ENCODE measurements at regions not wholly inside any gene's neighbourhood (a gene's known extent, or its start where the extent isn't known, plus 50 kb on each side); places are given as distances from the start of the nearest gene placed in this dataset.

- DNase-seq (ENCODE audit: extremely low read depth in 1 of 2, low read depth in 1 of 2), result no peak
Observed at GRCh38 chr16:47973552-47973951, 182.2 kb downstream of the ABCC12 start.

- no peak for DNase-seq (ENCODE audit: extremely low read depth in 1 of 2, low read depth in 1 of 2)
Observed at GRCh38 chr16:47972246-47972985, 183.4 kb downstream of the ABCC12 start.

DNA sequence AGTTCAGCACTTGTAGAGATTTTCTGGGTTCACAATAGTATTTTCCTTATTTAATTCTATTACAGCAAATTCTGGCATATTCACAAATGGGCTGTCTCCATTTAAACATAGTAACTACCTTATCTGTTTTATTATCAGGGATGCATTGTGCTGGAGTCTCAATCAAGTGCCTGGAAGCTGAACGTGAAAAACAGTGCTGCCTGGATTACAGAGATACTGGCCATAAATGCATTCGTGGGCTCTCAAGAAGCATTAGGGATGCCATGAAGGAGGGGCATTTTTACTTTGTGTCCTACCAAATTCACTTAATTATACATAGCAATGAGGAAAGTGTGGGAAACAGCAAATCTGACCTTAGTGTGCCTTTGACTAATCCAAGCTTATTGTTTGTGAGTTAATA lies 184.6 kb downstream of the ABCC12 start:
- DNase-seq (ENCODE audit: extremely low read depth in 1 of 2, low read depth in 1 of 2), result no peak

DNA sequence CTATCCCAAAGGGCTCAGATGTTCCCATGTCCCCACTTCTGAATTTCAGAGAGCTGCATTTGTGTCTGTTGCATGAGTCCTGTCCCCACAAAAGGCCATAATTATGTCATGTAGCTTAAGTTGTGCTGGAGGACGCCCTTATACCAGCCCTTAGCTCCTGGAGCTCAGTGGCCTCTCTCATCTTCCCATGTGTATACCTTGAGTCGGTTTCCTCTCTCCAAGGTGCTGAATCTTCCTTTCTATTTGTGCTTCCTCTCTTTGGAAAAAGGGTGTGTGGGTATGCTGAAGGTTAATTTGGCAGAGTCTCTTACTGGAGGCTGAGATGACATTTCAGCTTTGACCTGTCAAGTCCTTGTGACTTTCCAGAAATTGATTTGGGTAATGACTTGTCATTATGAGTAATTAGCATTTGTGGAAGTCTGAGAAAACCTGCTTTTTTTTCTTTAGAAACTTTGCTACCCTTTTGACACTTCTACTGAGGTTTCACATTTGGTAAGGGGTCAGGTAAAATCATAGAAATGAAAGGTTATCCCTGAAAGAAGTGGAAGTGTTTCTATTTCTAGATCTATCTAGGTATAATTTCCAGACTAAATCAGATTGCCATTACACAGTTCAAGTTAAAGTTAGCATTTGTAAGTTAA lies 185.4 kb downstream of the ABCC12 start:
- DNase-seq (ENCODE audit: extremely low read depth in 1 of 2, low read depth in 1 of 2), result no peak

- no peak for DNase-seq (ENCODE audit: extremely low read depth in 1 of 2, low read depth in 1 of 2)
Observed at GRCh38 chr16:47967374-47967773, 188.4 kb downstream of the ABCC12 start.

DNA sequence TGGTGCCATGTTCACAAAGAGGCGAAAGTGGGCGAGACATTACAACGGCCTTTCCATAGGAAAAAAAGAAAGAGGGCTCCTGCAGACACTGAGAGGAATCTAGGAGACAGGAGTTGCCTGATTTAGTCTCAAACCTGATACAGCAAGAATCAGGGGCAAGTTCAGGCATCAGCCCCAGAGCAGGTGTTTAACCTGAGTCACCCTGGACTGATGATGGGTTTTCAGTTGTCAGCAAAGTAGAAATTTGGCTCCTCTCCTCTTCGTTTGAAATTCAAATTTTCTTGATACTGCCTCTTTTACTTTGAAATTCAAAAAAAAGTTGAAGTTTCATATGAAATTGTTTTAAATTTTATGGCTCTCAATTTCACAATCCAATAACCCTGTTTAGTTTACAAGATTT lies 189.5 kb downstream of the ABCC12 start:
- DNase-seq (ENCODE audit: extremely low read depth in 1 of 2, low read depth in 1 of 2), result no peak

- no peak for DNase-seq (ENCODE audit: extremely low read depth in 1 of 2, low read depth in 1 of 2)
Observed at GRCh38 chr16:47965439-47965838, 190.4 kb downstream of the ABCC12 start.

GRCh38 chr16:47958726-47959125 lies 197.1 kb downstream of the ABCC12 start:
- no peak for DNase-seq (ENCODE audit: extremely low read depth in 1 of 2, low read depth in 1 of 2)

DNA sequence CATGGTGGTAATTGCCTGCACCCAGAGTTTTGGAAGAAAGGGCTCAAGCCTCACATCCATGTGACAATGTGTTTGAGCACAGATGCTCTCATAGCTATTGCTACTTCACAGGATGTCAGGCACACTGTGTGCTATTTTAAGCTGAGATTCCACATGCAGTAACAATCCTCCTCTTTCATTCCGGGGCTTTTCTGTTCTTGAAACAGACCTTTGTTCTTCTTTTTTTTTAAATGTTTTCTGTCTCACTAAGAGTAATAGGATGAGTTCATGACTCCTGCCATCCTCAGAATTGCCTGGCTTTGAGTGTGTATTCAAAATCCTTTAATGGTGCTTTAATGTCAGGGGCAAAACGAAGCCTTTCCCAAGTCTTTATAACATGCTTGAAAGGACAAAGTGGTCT lies 198.9 kb downstream of the ABCC12 start:
- DNase-seq (ENCODE audit: extremely low read depth in 1 of 2, low read depth in 1 of 2), result no peak

DNA sequence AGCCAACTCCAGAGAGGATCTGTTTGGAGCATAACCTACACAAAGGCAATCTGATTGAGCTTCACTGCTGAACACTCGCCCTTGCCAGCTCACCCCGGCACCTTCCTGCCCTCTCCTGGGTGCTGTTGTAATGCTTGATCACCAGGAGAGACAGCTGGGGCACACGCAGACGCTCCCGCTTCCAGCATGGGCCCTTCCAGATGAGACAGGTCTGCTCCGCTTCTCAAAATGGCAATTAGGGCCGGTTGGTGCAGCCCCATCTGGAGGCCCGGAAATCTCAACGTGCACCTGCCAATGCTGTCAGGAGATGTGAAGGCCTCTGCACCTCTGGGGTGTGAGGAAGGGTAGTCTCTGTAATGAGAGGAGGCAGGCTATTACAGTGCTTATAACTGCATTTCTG lies 206.1 kb downstream of the ABCC12 start:
- DNase-seq (ENCODE audit: extremely low read depth in 1 of 2, low read depth in 1 of 2), result no peak

DNA sequence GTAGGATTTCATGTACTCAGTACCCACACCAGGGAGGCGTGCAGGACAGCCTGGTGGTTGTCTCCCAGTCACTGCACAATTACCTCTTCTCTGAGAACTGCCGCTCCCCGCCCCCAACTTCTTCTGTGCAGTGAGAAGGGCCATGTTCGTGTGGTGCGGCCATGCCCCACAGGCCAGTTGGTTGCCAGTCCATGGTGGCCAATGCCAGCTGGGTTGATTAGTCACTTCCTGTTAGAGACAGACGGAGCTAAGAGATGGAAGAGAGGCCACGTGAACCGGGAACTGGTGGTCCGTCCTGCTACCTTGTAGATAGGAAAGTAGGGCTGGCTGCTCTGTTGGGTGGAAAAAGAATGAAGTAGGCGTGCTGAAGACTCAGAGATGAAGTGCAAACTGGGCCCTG lies 206.5 kb downstream of the ABCC12 start:
- no peak for DNase-seq (ENCODE audit: extremely low read depth in 1 of 2, low read depth in 1 of 2)

GRCh38 chr16:47947723-47948122 lies 208.1 kb downstream of the ABCC12 start:
- no peak for DNase-seq (ENCODE audit: extremely low read depth in 1 of 2, low read depth in 1 of 2)

GRCh38 chr16:47946092-47946491 lies 209.7 kb downstream of the ABCC12 start:
- DNase-seq (ENCODE audit: extremely low read depth in 1 of 2, low read depth in 1 of 2), result no peak

GRCh38 chr16:47944589-47944988 lies 211.2 kb downstream of the ABCC12 start:
- no peak for DNase-seq (ENCODE audit: extremely low read depth in 1 of 2, low read depth in 1 of 2)

DNA sequence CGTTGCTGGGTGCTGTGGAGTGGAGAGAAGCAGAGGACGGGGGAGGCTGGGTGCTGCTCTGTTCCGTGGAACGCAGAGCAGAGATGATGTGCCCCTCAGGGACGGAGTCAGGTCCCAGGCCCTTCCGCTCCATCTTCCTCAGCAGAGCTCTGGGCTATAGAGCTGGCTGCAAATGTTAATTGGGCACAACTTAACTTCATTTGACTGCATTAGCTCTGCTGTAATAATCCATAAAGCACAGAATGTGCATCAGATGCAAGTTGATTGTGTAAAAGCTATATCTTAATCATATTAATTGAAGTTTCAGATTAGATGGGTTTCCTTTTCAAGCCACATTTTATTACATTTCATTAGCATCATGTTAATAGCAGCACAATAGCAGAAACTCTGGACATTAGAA lies 212.6 kb downstream of the ABCC12 start:
- no peak for DNase-seq (ENCODE audit: extremely low read depth in 1 of 2, low read depth in 1 of 2)

- no peak for DNase-seq (ENCODE audit: extremely low read depth in 1 of 2, low read depth in 1 of 2)
Observed at GRCh38 chr16:47940466-47940865, 215.3 kb downstream of the ABCC12 start.

- no peak for DNase-seq (ENCODE audit: extremely low read depth in 1 of 2, low read depth in 1 of 2)
Observed at GRCh38 chr16:47939680-47940079, 216.1 kb downstream of the ABCC12 start.

DNA sequence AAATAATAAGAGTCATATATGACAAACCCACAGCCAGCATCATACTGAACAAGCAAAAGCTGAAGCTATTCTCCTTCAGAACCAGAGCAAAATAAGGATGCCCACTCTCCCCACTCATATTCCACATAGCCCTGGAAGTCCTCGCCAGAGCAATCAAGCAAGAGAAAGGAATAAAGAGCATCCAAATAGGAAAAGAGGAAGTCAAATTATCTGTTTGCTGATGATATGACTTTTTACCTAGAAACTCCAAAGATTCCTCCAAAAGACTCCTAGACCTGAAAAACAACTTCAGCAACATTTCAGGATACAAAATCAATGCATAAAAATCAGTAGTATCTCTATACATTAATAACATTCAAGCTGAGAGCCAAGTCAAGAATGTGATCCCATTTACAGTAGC lies 217.5 kb downstream of the ABCC12 start:
- no peak for DNase-seq (ENCODE audit: extremely low read depth in 1 of 2, low read depth in 1 of 2)

- no peak for DNase-seq (ENCODE audit: extremely low read depth in 1 of 2, low read depth in 1 of 2)
Observed at GRCh38 chr16:47928008-47928407, 227.8 kb downstream of the ABCC12 start.

DNA sequence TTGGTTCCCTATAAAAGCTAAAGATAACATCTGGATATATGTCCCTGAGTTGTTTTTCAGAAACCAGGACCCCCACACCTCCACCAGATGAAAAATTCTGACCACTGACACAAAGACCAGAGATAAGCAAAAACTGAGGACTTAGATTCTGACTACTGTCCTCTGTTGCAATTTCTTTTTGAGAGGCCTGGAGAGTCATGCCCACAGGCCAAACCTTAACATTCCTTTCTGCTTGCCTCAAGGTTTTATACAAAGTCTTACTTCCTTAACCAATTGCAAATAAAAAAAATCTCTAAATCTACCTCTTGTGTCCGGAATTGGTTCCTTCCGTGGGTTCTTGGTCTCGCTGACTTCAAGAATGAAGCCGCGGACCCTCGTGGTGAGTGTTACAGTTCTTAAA lies 228.5 kb downstream of the ABCC12 start:
- DNase-seq (ENCODE audit: extremely low read depth in 1 of 2, low read depth in 1 of 2), result no peak

DNA sequence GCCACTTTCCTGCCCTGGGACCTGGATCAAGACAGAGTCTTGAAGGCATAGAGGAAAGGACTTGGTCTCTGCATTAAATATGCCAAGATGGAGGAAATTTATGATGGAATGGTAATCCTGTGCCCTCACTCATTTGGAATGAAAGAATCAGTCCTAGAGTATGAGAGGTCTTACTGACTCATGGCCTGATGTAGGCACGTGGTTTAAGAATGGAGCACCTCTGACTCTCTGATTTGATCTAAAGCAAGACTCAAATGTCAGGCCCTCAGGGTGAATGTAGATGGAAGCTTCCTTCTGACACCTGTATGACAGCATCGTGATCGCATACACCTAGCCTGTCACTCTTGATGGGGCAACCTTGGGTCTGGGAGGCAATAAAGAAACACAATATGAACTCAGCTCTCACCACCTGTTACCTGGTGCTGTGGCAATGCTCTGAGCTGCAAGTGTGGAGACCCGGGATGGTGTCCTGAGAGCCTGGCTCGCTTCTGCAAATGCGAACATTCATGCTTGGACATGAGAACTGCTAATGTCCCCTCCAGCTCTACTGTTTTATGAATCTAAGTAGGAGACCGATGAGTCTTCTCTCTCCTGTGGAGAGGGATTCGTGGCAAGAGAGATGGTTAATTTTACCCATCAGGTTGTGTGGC lies 229.9 kb downstream of the ABCC12 start:
- DNase-seq (ENCODE audit: extremely low read depth in 1 of 2, low read depth in 1 of 2), result no peak

- no peak for DNase-seq (ENCODE audit: extremely low read depth in 1 of 2, low read depth in 1 of 2)
Observed at GRCh38 chr16:47924950-47925349, 230.8 kb downstream of the ABCC12 start.

Data from stimulated activated CD8-positive, alpha-beta memory T cell treated with anti-CD3 and anti-CD28 coated beads, Interleukin-7, amount 100 ng/mL, for 48 hours (primary cell).